ENCODE measurements at regions not wholly inside any gene's neighbourhood (a gene's known extent, or its start where the extent isn't known, plus 50 kb on each side); places are given as distances from the start of the nearest gene placed in this dataset.

GRCh38 chr1:8162168-8162567, 136.1 kb upstream of the ERRFI1 start:
- TF ChIP-seq CTCF (IDR thresholded peaks at IDR 0.05), result no peak
- TF ChIP-seq POLR2A (IDR thresholded peaks at IDR 0.05), result no peak
- TF ChIP-seq EP300 (IDR thresholded peaks at IDR 0.05), result no peak

Measured in ovary (tissue), 3 donors.